Medulla oblongata (tissue), 1 donor: ENCODE measurements at regions not wholly inside any gene's neighbourhood (a gene's known extent, or its start where the extent isn't known, plus 50 kb on each side); places are given as distances from the start of the nearest gene placed in this dataset.

Source experiments
- DNase-seq: peaks from one replicate; pipeline ENCODE4 v3.0.0-alpha.2; 2015; ENCODE audit errors: extremely low spot score

GRCh38 chr10:78542141-78542489 is 508.5 kb downstream of the RPS24 start:
- DNase-seq = no peak

GRCh38 chr10:78542521-78542920 is 508.9 kb downstream of the RPS24 start:
- DNase-seq = no peak

- DNase-seq = no peak
Observed at GRCh38 chr10:78543031-78543748, 509.5 kb downstream of the RPS24 start.

- peak; percentile 84 for DNase-seq
Observed at GRCh38 chr10:78543749-78544362, 510.2 kb downstream of the RPS24 start.

GRCh38 chr10:78544423-78545090 is 510.9 kb downstream of the RPS24 start:
- no peak for DNase-seq

- no peak for DNase-seq
Observed at GRCh38 chr10:78545756-78546155, 512.1 kb downstream of the RPS24 start.

GRCh38 chr10:78547397-78547796 is 513.7 kb downstream of the RPS24 start:
- DNase-seq = no peak

GRCh38 chr10:78547905-78548304 is 514.2 kb downstream of the RPS24 start:
- no peak for DNase-seq

- DNase-seq = no peak
Observed at GRCh38 chr10:78548369-78548768, 514.7 kb downstream of the RPS24 start.

- DNase-seq = peak; percentile 50
Observed at GRCh38 chr10:78549140-78549935, 515.7 kb downstream of the RPS24 start.

- DNase-seq = no peak
Observed at GRCh38 chr10:78550090-78550489, 516.4 kb downstream of the RPS24 start.

- DNase-seq = no peak
Observed at GRCh38 chr10:78550716-78551115, 517.1 kb downstream of the RPS24 start.

GRCh38 chr10:78551184-78552005 is 517.4 kb upstream of the ZMIZ1 start:
- no peak for DNase-seq

- peak; percentile 79 for DNase-seq
Observed at GRCh38 chr10:78552261-78552811, 516.4 kb upstream of the ZMIZ1 start.

- DNase-seq = no peak
Observed at GRCh38 chr10:78553792-78554191, 515.0 kb upstream of the ZMIZ1 start.

GRCh38 chr10:78555128-78555527 is 513.6 kb upstream of the ZMIZ1 start:
- no peak for DNase-seq

GRCh38 chr10:78556705-78557432 is 511.9 kb upstream of the ZMIZ1 start:
- DNase-seq = peak; percentile 70

- DNase-seq = no peak
Observed at GRCh38 chr10:78557433-78557925, 511.3 kb upstream of the ZMIZ1 start.

GRCh38 chr10:78559661-78560340 is 509.0 kb upstream of the ZMIZ1 start:
- no peak for DNase-seq

- DNase-seq = no peak
Observed at GRCh38 chr10:78560341-78560688, 508.5 kb upstream of the ZMIZ1 start.
